ENCODE measurements at regions not wholly inside any gene's neighbourhood (a gene's known extent, or its start where the extent isn't known, plus 50 kb on each side); places are given as distances from the start of the nearest gene placed in this dataset.

GRCh38 chr2:5040571-5040970, 651.6 kb upstream of the SOX11 start (continued):
- no peak for TF ChIP-seq EHF (CRISPR knock-in tag; IDR thresholded peaks at IDR 0.05)
- no peak for TF ChIP-seq NPAS2 (CRISPR knock-in tag; IDR thresholded peaks at IDR 0.05; ENCODE audit: borderline replicate concordance)
- TF ChIP-seq KDM5A (IDR thresholded peaks at IDR 0.05): no peak
- no peak for TF ChIP-seq RFX5 (IDR thresholded peaks at IDR 0.05)
- TF ChIP-seq GATA3 (IDR thresholded peaks at IDR 0.05; ENCODE audit: borderline replicate concordance): no peak
- TF ChIP-seq ESRRA (IDR thresholded peaks at IDR 0.05; ENCODE audit: borderline replicate concordance, low read length): no peak
- TF ChIP-seq POLR2AphosphoS2 (conservative IDR thresholded peaks at IDR 0.05; ENCODE audit: low read length): no peak
- no peak for TF ChIP-seq TP53 (CRISPR knock-in tag; IDR thresholded peaks at IDR 0.05)
- TF ChIP-seq MYC (IDR thresholded peaks at IDR 0.05; ENCODE audit: borderline replicate concordance, low read length): no peak
- no peak for TF ChIP-seq RNF2 (IDR thresholded peaks at IDR 0.05; ENCODE audit: borderline replicate concordance, low read depth)

GRCh38 chr2:5041501-5041900, 650.7 kb upstream of the SOX11 start:
- DNase-seq (ENCODE audit: low read depth in 1 of 2, low spot score in 1 of 2) (no peak), ATAC-seq (no peak), FAIRE-seq (no peak)
- 3% methylated on average over 2 of the region's 2 CpGs for WGBS (ENCODE audit: missing lambda C conversion rate)
- TF ChIP-seq HEYL (CRISPR knock-in tag; IDR thresholded peaks at IDR 0.05) (no peak), CBX2 (IDR thresholded peaks at IDR 0.05; ENCODE audit: borderline replicate concordance, low read depth) (no peak), MYC (IDR thresholded peaks at IDR 0.05; ENCODE audit: borderline replicate concordance, low read length) (no peak), CHD2 (IDR thresholded peaks at IDR 0.05; ENCODE audit: low read length, partially characterized antibody) (no peak), ESRRA (IDR thresholded peaks at IDR 0.05; ENCODE audit: borderline replicate concordance, low read length) (no peak), JUN (IDR thresholded peaks at IDR 0.05) (no peak), RFX5 (IDR thresholded peaks at IDR 0.05) (no peak), PHF8 (IDR thresholded peaks at IDR 0.05; ENCODE audit: borderline replicate concordance, low read depth) (no peak), HOXA7 (CRISPR knock-in tag; IDR thresholded peaks at IDR 0.05) (no peak), CTCF (IDR thresholded peaks at IDR 0.05) (no peak), ZNF302 (CRISPR knock-in tag; IDR thresholded peaks at IDR 0.05) (no peak), NR3C1 (IDR thresholded peaks at IDR 0.05) (no peak), JUNB (IDR thresholded peaks at IDR 0.05) (no peak), RAD21 (conservative IDR thresholded peaks at IDR 0.05 in 1 of 2, IDR thresholded peaks at IDR 0.05 in 1 of 2) (no peak), KDM5A (IDR thresholded peaks at IDR 0.05) (no peak), ZSCAN20 (CRISPR knock-in tag; IDR thresholded peaks at IDR 0.05) (no peak), CHD4 (IDR thresholded peaks at IDR 0.05; ENCODE audit: borderline replicate concordance) (no peak)
- ChIA-PET CTCF (no interaction called here), POLR2A (no interaction called here)
- Histone ChIP-seq H3K4me3 (no peak overlapping the region), H3K4me2 (no peak overlapping the region), H3K9me3 (peaks cover 9% of the 10 kb centered on the region; the same call in 1 of the 3 replicates), H3K27ac (no peak overlapping the region), H3K4me1 (no peaks in the 10 kb centered on the region)

GRCh38 chr2:5042666-5043440, 649.3 kb upstream of the SOX11 start:
- no peak overlapping the region for H3K4me3 ChIP-seq
- FAIRE-seq: no peak
- ChIA-PET POLR2A (no interaction called here), CTCF (no interaction called here)
- H3K4me2 ChIP-seq: no peak overlapping the region
- peaks cover 12% of the 10 kb centered on the region; the same call in 1 of the 3 replicates for H3K9me3 ChIP-seq
- no peak overlapping the region for H3K27ac ChIP-seq
- DNase-seq (ENCODE audit: low read depth in 1 of 2, low spot score in 1 of 2): no peak
- no peak for TF ChIP-seq CTCF (IDR thresholded peaks at IDR 0.05)
- TF ChIP-seq PBX3 (IDR thresholded peaks at IDR 0.05): no peak
- whole genome bisulfite sequencing (ENCODE audit: missing lambda C conversion rate): 11% methylated on average over 4 of the region's 4 CpGs
- no peaks in the 10 kb centered on the region for H3K4me1 ChIP-seq
- ATAC-seq: no peak
